GM12878 (cell line): ENCODE measurements at regions not wholly inside any gene's neighbourhood (a gene's known extent, or its start where the extent isn't known, plus 50 kb on each side); places are given as distances from the start of the nearest gene placed in this dataset.

Experiments used
- ATAC-seq: fragments of 200-7000 bp; cut with Tn5 transposase; 3 replicates; pipeline ENCODE4 v1.9.1; 2020; ENCODE audit warnings: mild to moderate bottlenecking, moderate library complexity
- BruUV-seq: library from RNA; stranded (reverse); fragments of 400-500 nt; replicated peaks from 2 replicates; lab custom pipeline; 2021; lab: Mats Ljungman, UMichigan
- CTCF ChIA-PET: fragments of 300-600 bp; sonication (Branson Sonifier 250); formaldehyde crosslinking; extraction: SDS; loops from one replicate; lab custom pipeline; 2021; ENCODE audit warnings: inconsistent platforms; lab: Yijun Ruan, JAX
- POLR2A ChIA-PET: fragments of 350-600 bp; formaldehyde crosslinking; extraction: SDS; loops from one replicate; lab custom pipeline; 2021; ENCODE audit warnings: inconsistent platforms; lab: Charles Lee
- RAD21 ChIA-PET: fragments of 300-600 bp; sonication (Branson Sonifier 250); formaldehyde crosslinking; loops from one replicate; lab custom pipeline; 2023; ENCODE audit warnings: antibody characterized with exemption; ENCODE audit not compliant: unreplicated experiment; lab: Charles Lee
- SMC1A ChIA-PET: fragments of 300-600 bp; sonication (Branson Sonifier 250); formaldehyde crosslinking; loops from one replicate; lab custom pipeline; 2023; ENCODE audit not compliant: unreplicated experiment, uncharacterized antibody; lab: Charles Lee
- DNase-seq: peaks from one replicate; pipeline ENCODE4 v3.0.0-alpha.2; 2011; ENCODE audit warnings: low read depth, low spot score
- FAIRE-seq: peaks from 3 replicates; lab custom pipeline; 2011; peaks lifted over from hg19 to GRCh38; lab: Jason Lieb, UNC
- H2AFZ ChIP-seq: 2 replicates; pipeline ENCODE4 v1.6.0; 2011; ENCODE audit warnings: low read depth, low read length, control low read depth; ENCODE audit not compliant: control insufficient read depth
- H3K27ac ChIP-seq: 2 replicates; pipeline ENCODE4 v1.5.1; 2011; ENCODE audit warnings: control low read depth; ENCODE audit not compliant: control insufficient read depth, insufficient read depth
- H3K27me3 ChIP-seq, 2 experiments: replicated peaks in 1 of 2; 2 replicates each; pipeline versions ENCODE4 v1.6.0 to v1.6.1; 2011; ENCODE audit warnings: low read length in 1 of 2; ENCODE audit not compliant: control insufficient read depth in 2 of 2, insufficient read depth in 2 of 2
- H3K36me3 ChIP-seq, 2 experiments: 2 replicates each; pipeline ENCODE4 v1.5.1; 2011; ENCODE audit warnings: low read length in 1 of 2; ENCODE audit not compliant: control insufficient read depth in 2 of 2, insufficient read depth in 2 of 2
- H3K4me1 ChIP-seq: 2 replicates; pipeline ENCODE4 v1.6.1; 2011; ENCODE audit warnings: mild to moderate bottlenecking, low read length, moderate library complexity, mixed read lengths; ENCODE audit not compliant: control insufficient read depth, insufficient read depth
- H3K4me2 ChIP-seq: 2 replicates; pipeline ENCODE4 v1.6.0; 2011; ENCODE audit warnings: control low read depth; ENCODE audit not compliant: control insufficient read depth, insufficient read depth
- H3K4me3 ChIP-seq: fragments of 200-600 bp; sonication (generic); 2 replicates; pipeline ENCODE4 v1.5.1; 2016
- H3K79me2 ChIP-seq: 2 replicates; pipeline ENCODE4 v1.6.0; 2011; ENCODE audit warnings: low read length; ENCODE audit not compliant: control insufficient read depth, insufficient read depth
- H3K9ac ChIP-seq: 2 replicates; pipeline ENCODE4 v1.8.0; 2011; ENCODE audit warnings: low read length, control low read depth, mixed read lengths; ENCODE audit not compliant: control insufficient read depth, insufficient read depth
- H3K9me3 ChIP-seq: replicated peaks from 3 replicates; pipeline ENCODE4 v1.5.1; 2011; ENCODE audit warnings: mild to moderate bottlenecking, low read length; ENCODE audit not compliant: control insufficient read depth, insufficient read depth
- H4K20me1 ChIP-seq: 2 replicates; pipeline ENCODE4 v1.6.0; 2011; ENCODE audit not compliant: control insufficient read depth, insufficient read depth
- ATF7 ChIP-seq: fragments of 450-650 bp; IDR thresholded peaks from 2 replicates; pipeline ENCODE4 v1.6.1; 2016; ENCODE audit warnings: low read depth, mild to moderate bottlenecking
- BACH1 ChIP-seq: fragments of 450-650 bp; IDR thresholded peaks from 2 replicates; pipeline ENCODE4 v1.6.1; 2017; ENCODE audit warnings: mild to moderate bottlenecking, borderline replicate concordance
- CEBPZ ChIP-seq: fragments of 150-350 bp; IDR thresholded peaks from 2 replicates; pipeline ENCODE4 v1.6.1; 2016; ENCODE audit warnings: low read depth, low read length
- DPF2 ChIP-seq: fragments of 450-650 bp; IDR thresholded peaks from 2 replicates; pipeline ENCODE4 v1.6.1; 2017; ENCODE audit warnings: mild to moderate bottlenecking
- GABPA ChIP-seq: IDR thresholded peaks from 2 replicates; pipeline ENCODE4 v1.6.1; 2014; ENCODE audit warnings: antibody characterized with exemption, low read depth, mild to moderate bottlenecking, inconsistent platforms
- JUNB ChIP-seq: IDR thresholded peaks from 2 replicates; pipeline ENCODE4 v1.6.1; 2016; ENCODE audit warnings: antibody characterized with exemption, mild to moderate bottlenecking
- MEF2A ChIP-seq: IDR thresholded peaks from 2 replicates; pipeline ENCODE4 v1.6.1; 2011; ENCODE audit warnings: low read depth, mild to moderate bottlenecking, low read length, moderate library complexity; ENCODE audit not compliant: insufficient read depth
- MEF2B ChIP-seq: fragments of 450-650 bp; IDR thresholded peaks from 2 replicates; pipeline ENCODE4 v1.6.1; 2018; ENCODE audit warnings: mild to moderate bottlenecking, moderate library complexity; ENCODE audit not compliant: partially characterized antibody, poor library complexity, severe bottlenecking
- MXI1 ChIP-seq: fragments of 150-350 bp; IDR thresholded peaks from 2 replicates; pipeline ENCODE4 v1.6.1; 2011; ENCODE audit warnings: low read depth, mild to moderate bottlenecking, inconsistent platforms, low read length, improper control_type of control experiment
- PAX5 ChIP-seq: IDR thresholded peaks from 2 replicates; pipeline ENCODE4 v1.6.1; 2011; ENCODE audit warnings: low read depth, low read length, borderline replicate concordance
- PML ChIP-seq: IDR thresholded peaks from 2 replicates; pipeline ENCODE4 v1.6.1; 2012; ENCODE audit warnings: low read length, inconsistent platforms
- SIN3A ChIP-seq: IDR thresholded peaks from 2 replicates; pipeline ENCODE4 v1.6.1; 2012; ENCODE audit warnings: low read depth, low read length, improper control_type of control experiment
- SMAD5 ChIP-seq: IDR thresholded peaks from 2 replicates; pipeline ENCODE4 v1.6.1; 2016; ENCODE audit warnings: antibody characterized with exemption, low read depth
- SREBF2 ChIP-seq: IDR thresholded peaks from 2 replicates; pipeline ENCODE4 v1.6.1; 2012; ENCODE audit warnings: mild to moderate bottlenecking, low read length
- TCF12 ChIP-seq: IDR thresholded peaks from 2 replicates; pipeline ENCODE4 v1.6.1; 2011; ENCODE audit warnings: low read depth, mild to moderate bottlenecking, low read length
- ZNF217 ChIP-seq: fragments of 450-650 bp; IDR thresholded peaks from 2 replicates; pipeline ENCODE4 v1.6.1; 2017; ENCODE audit warnings: antibody characterized with exemption, mild to moderate bottlenecking
- in situ Hi-C: fragments of 300-500 bp; cut with MboI; formaldehyde crosslinking; loops from 9 replicates; pipeline ENCODE4 v1.14.3; 2018; ENCODE audit warnings: mixed read lengths
- intact Hi-C: fragments of 100-400 bp; cut with micrococcal nuclease; formaldehyde crosslinking; loops from one replicate; pipeline ENCODE4 v1.14.2; 2022; ENCODE audit not compliant: unreplicated experiment
- TF ChIP-seq, protein P1 (sequence below): fragments of 450-650 bp; IDR thresholded peaks from 2 replicates; pipeline ENCODE4 v1.6.1; 2017; ENCODE audit warnings: mild to moderate bottlenecking, moderate library complexity
- TF ChIP-seq, protein P2 (sequence below): fragments of 450-650 bp; IDR thresholded peaks from 2 replicates; pipeline ENCODE4 v1.6.1; 2016; ENCODE audit warnings: mild to moderate bottlenecking

- FAIRE-seq (peak; percentile 7), ATAC-seq (peak; percentile 55), DNase-seq (peak; percentile 17)
- no peak overlapping the region for H3K4me3 ChIP-seq
- no peaks in the 10 kb centered on the region for H3K36me3 ChIP-seq
- no peak overlapping the region for H3K27ac ChIP-seq
- no peaks in the 10 kb centered on the region; the same call in 1 of the 3 replicates for H3K9me3 ChIP-seq
- no peaks in the 10 kb centered on the region for H4K20me1 ChIP-seq
- no peaks in the 10 kb centered on the region for H3K4me1 ChIP-seq
- no peaks in the 10 kb centered on the region for H3K27me3 ChIP-seq
- SMC1A ChIA-PET: interaction anchor here (0.7 kb wide), 1 partner anchor 629 kb away, joined by 3 read pairs; no protein-coding TSS in a partner anchor
- in situ Hi-C loops (no loop called here), intact Hi-C loops (no loop called here)
- CTCF ChIA-PET: interaction anchor here (1.3 to 1.7 kb wide), 2 partner anchors 10 to 74 kb away, joined by 4 to 7 read pairs; no protein-coding TSS in a partner anchor
- no peak overlapping the region for H3K9ac ChIP-seq
- H3K4me2 ChIP-seq: no peak overlapping the region
- RAD21 ChIA-PET: no interaction called here
- BruUV-seq: no TSS peak
- H3K79me2 ChIP-seq: no peaks in the 10 kb centered on the region
- POLR2A ChIA-PET: no interaction called here
- no peak overlapping the region for H2AFZ ChIP-seq
- TF ChIP-seq ATF7 (0 out of 2 replicates have a peak, but pooled peaks have one; percentile 37), SMAD5 (no peak), BACH1 (no peak), MEF2B (peak; percentile 50), SREBF2 (no peak), SIN3A (no peak), PAX5 (no peak), PML (no peak), DPF2 (no peak), MEF2A (peak; percentile 54; the same call in 1 of the 2 replicates), MXI1 (no peak), TCF12 (no peak), CEBPZ (no peak), ZNF217 (no peak), JUNB (no peak), GABPA (no peak)
- TF ChIP-seq, protein P1, sequence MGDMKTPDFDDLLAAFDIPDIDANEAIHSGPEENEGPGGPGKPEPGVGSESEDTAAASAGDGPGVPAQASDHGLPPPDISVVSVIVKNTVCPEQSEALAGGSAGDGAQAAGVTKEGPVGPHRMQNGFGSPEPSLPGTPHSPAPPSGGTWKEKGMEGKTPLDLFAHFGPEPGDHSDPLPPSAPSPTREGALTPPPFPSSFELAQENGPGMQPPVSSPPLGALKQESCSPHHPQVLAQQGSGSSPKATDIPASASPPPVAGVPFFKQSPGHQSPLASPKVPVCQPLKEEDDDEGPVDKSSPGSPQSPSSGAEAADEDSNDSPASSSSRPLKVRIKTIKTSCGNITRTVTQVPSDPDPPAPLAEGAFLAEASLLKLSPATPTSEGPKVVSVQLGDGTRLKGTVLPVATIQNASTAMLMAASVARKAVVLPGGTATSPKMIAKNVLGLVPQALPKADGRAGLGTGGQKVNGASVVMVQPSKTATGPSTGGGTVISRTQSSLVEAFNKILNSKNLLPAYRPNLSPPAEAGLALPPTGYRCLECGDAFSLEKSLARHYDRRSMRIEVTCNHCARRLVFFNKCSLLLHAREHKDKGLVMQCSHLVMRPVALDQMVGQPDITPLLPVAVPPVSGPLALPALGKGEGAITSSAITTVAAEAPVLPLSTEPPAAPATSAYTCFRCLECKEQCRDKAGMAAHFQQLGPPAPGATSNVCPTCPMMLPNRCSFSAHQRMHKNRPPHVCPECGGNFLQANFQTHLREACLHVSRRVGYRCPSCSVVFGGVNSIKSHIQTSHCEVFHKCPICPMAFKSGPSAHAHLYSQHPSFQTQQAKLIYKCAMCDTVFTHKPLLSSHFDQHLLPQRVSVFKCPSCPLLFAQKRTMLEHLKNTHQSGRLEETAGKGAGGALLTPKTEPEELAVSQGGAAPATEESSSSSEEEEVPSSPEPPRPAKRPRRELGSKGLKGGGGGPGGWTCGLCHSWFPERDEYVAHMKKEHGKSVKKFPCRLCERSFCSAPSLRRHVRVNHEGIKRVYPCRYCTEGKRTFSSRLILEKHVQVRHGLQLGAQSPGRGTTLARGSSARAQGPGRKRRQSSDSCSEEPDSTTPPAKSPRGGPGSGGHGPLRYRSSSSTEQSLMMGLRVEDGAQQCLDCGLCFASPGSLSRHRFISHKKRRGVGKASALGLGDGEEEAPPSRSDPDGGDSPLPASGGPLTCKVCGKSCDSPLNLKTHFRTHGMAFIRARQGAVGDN: no peak
- TF ChIP-seq, protein P2, sequence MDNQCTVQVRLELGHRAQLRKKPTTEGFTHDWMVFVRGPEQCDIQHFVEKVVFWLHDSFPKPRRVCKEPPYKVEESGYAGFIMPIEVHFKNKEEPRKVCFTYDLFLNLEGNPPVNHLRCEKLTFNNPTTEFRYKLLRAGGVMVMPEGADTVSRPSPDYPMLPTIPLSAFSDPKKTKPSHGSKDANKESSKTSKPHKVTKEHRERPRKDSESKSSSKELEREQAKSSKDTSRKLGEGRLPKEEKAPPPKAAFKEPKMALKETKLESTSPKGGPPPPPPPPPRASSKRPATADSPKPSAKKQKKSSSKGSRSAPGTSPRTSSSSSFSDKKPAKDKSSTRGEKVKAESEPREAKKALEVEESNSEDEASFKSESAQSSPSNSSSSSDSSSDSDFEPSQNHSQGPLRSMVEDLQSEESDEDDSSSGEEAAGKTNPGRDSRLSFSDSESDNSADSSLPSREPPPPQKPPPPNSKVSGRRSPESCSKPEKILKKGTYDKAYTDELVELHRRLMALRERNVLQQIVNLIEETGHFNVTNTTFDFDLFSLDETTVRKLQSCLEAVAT: no peak
Measured at GRCh38 chr12:107533218-107533617, 152.4 kb upstream of the PWP1 start.
